ENCODE measurements at regions not wholly inside any gene's neighbourhood (a gene's known extent, or its start where the extent isn't known, plus 50 kb on each side); places are given as distances from the start of the nearest gene placed in this dataset.

DNA sequence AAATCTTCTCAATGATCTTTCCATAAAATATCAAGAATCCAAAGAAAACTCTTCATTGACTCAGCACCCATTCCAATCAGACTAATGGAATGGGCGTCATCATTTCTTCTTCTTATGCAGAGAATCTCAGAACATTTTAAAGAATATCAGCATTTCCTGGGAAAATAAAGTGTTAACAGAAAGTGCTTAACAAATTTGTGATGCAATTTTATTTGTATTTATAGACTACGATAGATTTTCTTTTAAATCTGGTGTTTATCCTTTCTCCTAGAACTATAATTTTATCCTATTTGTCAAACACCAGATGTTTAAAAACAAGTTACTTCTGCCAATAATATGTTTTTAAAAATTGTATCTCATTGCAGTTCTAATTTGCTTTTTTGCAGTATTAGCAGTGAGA lies 330.7 kb downstream of the COL12A1 start:
- no peak for DNase-seq

DNA sequence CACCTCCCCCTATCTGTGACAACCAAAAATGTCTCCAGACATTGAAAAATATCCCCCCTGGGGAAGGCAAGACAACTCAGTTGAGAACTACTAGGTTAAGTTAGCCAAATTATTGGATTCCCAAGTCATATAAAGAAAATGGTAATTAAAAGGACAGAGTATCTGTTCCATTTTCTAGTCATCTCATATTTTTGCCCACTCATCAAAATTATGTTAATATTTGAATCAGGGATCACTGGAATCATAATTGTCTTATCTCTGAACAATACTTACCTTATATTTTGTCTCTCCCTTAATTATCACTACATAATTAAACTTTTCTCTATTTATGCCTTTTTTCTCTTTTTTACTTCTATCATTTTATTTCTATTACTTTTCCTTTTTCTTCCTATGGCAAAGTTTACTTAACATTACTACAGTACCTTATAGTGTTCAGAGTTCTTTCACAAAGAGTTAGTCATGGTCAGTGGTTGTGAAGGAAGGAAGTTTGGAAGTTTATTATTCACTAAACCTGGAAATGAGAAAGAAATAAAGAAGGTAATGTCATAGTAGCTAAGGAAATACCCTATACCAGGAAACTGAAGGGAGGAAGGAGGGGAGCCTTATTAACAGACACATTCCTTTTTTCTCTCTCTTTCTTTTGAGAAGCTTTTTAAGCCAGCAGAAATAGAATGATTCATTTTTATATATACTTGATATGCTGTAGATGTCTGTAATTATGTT lies 332.9 kb downstream of the COL12A1 start:
- no peak for DNase-seq

DNA sequence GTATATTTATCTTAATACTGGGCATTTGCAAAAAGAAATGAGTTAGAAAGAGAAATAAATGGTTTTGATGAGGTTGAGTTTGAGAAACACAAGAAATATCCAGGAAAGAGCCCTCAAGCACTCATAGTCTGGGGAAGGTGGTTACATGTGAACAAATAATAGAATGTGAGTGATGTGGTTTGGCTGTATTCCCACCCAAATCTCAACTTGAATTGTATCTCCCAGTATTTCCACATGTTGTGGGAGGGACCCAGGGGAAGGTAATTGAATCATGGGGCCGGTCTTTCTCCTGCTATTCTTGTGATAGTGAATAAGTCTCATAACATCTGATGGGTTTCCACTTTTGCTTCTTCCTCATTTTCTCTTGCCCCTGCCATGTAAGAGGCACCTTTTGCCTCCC lies 334.1 kb downstream of the COL12A1 start:
- no peak for DNase-seq

DNA sequence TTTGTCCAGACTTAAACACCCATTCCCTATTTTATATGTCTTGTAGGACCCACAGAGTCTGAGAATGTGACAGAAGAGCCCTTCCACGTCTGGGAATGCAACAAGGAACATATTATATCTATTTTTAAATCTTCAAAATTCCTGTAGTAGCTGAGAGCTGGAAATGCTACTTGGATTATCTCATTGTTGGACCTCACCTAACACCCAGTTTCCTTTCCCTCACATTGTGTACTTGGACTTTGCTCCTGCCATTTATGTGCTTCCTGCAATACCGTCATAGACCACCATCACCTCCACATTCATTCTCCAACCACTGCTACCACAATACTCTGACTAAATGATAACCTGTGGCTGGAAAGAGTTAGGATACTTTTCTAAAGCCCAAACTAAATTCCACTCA lies 335.4 kb downstream of the COL12A1 start:
- DNase-seq, result no peak

DNA sequence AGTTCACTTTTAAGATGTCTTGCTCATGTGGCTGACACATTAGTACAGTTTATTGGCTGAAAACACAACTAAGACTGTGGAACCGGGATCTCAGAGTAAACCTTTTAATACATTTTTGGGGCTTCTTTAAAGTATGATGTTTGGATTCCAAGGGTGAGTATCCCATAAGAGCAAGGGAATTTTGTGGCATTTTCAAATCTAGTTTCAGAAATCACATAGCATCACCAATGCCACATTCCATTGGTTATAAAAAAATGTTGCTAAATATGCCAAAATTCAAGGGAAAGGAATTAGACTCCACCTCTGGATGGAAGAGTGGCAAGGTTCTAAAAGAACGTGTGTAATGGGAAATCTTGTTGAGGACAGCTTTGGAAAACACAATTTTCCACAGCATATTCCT lies 338.6 kb downstream of the COL12A1 start:
- DNase-seq, result no peak

DNA sequence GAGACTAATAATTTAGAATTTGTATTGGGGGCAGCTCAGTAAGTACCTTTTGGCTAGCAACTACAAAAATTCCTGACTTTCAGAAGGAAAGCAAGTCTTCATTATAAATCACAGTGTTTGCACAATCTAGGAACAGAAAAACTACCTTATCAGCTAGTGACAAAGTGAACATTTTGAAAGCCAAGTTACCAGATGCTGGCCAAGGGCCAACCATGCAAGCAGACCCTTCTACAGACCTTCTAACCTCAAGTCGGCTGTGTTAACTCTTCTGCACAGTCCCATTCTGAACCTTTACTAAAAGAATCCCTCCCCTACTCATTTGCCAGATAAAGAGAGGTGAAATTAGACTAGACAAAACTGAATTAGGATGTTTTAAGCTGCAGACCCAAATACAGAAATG lies 341.9 kb downstream of the COL12A1 start:
- no peak for DNase-seq

DNA sequence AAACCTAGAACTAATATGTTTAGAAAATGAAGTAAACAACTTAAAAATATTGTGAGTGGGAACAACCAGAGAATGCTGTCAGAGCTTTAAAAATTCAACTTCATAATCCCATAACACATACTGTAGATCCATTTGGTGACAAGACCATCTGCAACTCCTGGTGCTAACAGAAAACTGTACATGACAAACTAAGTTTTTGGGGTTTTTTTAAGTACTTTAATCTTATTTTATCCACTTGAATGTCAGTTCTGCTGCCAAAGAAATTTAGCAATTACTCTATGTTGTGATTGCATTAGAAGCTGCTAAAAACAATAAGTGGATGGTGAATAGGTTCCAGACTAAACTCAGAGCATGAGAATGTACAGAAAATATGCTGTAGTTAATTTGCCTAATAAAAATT lies 345.4 kb downstream of the COL12A1 start:
- no peak for DNase-seq

DNA sequence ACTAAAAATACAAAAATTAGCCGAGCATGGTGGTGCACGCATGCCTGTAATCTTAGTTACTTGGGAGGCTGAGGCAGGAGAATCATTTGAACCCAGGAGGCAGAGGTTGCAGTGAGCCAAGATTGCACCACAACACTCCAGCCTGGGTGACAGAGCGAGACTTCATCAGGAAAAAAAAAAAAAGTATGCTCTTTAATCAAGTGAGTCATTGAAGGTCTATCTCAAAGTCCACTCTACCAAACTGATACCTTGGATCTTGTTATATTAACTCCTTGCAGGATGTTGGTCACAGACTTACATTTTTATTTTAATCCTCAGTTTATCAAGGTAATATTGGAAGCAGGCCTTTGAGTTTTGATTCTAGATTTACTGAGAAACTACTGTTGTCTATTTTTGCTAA lies 348.7 kb downstream of the COL12A1 start:
- DNase-seq, result no peak

DNA sequence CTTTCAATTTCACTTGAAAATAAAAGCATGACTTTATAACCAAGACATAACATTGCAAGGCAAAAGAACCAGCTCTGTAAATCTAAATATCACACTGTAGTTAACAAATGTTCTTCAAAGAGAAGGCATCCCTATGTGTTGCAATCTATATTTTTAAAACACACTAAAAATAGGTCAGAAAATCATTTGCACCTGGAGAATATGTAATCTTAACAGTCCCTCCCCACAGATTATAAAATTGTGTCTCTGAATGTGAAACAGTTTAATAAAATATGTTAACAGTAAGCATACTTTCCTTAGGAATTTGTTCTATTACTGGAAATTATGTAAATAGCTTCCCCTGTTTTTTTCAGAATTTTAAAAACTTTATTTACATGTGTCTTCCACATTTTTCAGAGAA lies 351.9 kb downstream of the COL12A1 start:
- DNase-seq, result no peak

DNA sequence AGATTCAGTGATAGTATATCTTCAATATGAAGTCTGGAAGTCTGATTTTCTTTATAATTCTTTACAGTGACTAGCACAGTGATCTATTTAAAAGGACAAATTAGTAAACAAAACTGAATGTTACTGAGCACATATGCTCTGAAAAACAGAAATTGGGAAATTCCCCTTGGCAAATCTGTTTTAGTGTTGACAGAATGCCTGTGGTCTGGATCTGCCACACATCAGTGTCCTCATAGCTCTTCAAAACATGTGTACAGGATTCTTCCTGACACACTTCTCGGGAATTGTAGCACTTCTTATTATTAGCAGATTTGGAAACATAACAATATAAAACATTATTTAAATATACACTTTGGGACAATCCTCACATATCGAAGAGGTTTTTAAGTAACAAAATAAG lies 354.3 kb downstream of the COL12A1 start:
- no peak for DNase-seq

DNA sequence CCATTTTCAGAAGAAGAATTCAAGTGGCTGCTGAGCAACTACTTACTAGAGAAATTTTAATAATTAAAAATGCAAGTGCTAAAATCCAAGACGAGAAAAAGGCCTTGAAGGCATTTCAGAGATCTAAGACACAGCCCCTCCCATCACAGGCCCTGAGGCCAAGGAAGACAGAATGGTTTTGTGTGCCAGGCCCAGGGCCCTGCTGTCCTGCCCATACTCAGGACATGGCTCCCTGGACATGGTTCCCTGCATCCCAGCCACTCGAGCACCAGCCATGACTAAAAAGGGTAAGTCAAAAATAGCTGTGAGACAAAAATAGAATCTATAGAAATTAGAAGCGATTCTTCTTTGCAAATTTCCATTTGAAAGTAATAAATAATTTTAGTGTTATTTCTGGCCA lies 364.9 kb downstream of the COL12A1 start:
- DNase-seq, result no peak

DNA sequence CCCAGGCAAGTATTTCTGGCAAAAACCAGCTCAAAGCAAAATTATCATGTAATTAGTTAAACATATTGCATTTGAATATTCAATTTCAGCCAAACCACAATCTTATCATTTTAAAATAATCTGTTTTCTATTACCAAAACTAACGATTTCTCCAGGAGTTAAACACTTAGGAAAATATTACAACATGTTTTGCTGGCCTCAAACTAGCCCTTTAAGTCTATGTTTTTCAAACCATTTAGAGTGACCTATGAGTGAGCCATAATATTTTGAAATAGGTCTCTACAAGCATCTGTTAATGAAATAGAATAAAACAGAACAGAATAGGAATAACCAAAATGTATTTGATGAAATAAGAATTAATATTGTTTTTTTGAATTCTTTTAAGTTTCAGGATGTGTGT lies 370.9 kb downstream of the COL12A1 start:
- DNase-seq, result no peak

DNA sequence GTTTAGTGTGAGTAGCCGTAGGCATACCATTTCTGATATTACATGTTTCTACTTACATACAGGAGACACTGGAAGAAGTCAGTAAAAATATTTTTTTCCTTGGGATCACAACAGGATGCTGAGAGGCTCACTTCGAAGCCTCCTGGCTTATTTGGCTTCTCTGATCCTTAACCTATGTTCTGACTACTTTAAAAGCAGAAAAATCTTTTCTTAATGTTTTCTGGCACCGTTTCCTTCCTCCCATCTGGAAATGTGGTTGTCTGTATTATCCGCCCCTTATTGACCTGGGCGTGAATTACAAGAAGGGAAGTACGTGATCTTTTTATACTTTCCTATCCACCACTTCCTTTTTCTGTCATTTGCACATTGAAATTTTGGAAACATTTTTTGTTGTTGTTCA lies 379.6 kb downstream of the COL12A1 start:
- DNase-seq, result no peak

DNA sequence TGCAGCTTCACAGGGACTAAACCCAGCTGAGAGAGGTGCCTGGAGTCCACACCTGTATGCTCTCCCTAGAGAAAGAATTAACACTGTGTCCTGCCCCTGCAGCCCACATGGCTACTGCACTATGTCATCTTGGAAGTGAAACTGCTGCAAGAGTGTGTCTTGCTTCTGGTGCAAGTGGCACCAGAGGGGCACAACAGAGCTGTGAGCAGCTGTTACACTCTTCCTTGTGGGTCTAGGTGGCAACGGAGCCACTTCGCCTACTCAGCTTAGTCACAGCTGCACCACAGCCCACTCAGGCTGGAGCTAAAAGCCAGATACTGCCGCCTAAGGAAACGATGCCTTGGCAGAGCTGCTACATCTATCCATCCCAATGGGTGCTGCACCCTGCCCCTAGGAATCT lies 391.4 kb downstream of the COL12A1 start:
- DNase-seq, result no peak

DNA sequence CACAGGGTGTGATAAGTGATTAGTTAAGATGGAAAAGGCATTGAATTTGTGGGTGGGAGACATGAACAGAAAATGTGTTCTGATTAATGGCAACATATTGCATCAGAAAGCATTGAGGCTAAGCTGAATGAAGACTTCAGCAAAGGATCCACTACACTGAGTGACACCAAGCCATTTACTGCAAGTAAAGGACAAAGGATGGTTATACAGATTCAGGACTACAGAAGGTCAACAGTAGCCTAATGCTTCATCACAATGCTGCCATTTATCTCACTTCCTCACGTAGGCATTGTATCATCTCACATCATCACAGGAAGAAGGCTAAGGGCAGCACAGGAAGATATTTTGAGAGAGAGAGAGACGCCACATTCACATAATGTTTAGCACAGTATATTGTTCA lies 398.2 kb downstream of the COL12A1 start:
- DNase-seq, result no peak

DNA sequence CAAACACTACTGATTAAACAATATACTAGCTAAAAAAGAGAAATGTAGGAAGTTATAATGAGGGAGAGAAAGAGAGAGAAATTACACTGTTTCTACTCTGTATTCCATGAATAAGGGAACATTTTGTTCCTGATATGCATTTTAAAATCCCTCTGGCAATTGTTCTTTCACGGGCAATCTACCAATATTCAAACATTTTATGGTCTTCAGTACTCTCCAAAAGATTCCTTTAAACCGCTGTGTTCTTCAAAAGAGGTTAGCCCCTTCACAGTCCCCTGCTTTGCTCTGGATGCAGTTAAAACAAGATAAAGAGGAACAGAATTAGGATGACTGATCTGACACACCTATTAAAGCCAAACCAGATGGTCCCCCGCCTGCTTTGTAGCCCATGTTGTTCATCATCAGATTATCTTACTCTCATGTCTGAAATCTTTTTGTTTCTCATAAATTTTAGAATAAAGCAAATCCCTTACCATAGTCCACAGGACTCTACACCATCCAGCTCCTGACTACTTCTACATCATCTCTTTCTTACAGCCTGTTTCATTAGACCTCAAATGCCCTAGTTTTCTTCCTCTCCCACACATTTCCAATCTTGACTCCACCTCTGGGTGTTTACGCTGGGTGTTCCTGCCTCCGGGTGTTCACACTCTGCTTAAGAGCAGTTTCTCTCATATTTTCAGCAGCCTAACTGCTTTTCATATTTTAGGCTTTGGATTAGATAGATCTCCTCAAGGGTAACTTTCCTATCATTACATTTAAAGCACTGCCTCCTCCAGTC lies 399.7 kb downstream of the COL12A1 start:
- no peak for DNase-seq

DNA sequence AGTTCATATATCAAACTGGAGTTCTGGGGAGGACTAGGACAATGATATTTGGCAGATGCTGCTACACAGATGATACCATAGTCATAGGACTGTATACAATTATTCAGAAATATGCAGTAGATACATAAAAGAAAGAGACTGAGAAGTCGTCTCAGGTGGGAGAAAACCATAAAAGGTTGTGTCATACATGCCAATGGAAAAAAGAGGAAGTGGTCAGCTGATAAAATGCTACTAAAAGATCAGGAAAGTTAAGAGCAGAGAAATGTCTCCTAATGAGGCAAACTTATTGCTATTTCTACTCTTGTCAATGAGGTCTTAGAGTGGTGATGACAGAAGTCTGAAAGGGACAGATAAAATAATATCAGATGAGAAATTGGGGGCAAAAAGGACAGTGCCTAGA lies 407.6 kb downstream of the COL12A1 start:
- DNase-seq, result no peak

DNA sequence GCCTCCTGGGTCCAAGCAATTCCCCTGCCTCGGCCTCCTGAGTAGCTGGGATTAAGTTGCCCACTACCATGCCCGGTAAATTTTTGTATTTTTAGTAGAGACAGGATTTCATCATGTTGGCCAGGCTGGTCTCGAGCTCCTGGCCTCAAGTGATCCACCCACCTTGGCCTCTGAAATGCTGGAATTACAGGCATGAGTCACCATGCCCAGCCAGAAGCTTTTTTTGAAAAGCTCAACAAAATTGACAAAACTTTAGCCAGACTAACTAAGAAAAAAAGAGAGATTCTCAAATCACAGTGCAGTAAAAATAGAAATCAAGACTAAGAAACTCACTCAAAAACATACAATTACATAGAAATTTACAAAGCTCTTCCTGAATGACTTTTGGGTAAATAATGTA lies 420.6 kb downstream of the COL12A1 start:
- DNase-seq, result no peak

DNA sequence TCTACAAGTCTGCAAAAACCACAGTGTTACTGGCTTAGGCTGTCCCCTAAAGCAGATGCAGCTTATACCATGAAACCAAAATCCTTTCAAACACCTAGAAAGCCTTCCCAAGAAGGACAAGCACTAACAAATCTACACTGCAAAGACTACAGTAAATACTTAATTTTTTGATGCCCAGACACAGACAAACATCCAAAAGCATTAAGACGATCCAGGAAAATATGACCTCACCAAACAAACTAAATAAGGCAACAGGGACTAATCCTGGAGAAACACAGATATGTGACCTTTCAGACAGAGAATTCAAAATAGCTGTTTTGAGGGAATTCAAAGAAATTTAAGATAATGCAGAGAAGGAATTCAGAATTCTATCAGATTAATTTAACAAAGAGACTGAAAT lies 423.5 kb downstream of the COL12A1 start:
- DNase-seq, result no peak

DNA sequence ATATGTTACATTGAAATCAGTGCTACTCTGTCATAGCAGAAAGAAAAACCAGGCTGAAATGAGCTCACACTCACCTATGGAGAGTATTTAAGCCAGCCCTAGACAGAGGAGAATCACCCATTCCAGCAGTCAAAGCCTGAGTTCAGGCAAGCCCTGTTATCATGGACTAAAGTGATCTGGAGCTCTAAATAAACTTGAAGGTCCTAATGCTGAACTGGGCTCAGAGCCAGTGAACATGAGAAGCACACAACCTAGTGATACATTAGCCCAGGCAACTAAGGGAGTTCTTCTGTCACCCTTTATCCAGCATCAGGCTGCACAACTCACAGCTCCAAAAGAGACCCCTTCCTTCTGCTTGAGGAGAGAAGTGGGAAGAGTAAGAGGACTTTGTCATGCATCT lies 425.0 kb downstream of the COL12A1 start:
- DNase-seq, result no peak

DNA sequence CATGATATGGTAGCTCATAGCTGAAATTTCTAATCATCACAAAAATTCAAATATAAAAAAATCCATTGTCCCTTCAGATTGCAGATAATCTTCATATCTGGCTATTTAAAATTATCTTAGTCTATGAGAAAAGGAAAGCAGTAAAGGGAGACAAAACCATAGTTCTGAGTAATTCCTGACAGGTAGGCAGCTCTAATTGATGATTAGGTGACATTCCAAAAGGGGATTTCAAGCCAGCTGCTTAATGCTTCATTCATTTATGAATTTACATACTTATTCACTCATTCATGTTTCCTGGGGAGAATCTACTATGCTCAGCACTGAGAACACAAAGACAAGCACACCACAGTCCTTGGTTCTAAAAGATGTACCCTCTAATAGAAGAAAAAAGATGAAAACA lies 437.1 kb downstream of the COL12A1 start:
- DNase-seq, result no peak

DNA sequence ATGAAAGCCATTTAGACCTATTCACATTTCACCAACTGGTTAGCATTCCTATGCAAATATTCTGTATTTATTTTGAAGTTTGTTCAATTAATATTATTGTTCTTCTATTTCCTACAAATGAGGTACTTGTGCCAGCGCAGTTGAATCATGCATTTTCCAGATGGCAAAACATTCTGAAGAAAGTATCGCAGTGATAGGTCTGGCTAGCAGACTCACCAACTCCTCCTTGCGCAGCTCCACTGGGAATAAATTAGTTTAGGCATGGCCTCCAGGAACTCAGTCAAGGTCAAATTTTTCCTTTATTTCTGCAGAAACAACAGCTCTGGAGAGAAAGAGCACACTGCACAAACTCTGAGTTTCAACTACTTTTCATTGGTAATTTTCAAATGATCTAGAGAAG lies 437.7 kb downstream of the COL12A1 start:
- DNase-seq, result no peak

DNA sequence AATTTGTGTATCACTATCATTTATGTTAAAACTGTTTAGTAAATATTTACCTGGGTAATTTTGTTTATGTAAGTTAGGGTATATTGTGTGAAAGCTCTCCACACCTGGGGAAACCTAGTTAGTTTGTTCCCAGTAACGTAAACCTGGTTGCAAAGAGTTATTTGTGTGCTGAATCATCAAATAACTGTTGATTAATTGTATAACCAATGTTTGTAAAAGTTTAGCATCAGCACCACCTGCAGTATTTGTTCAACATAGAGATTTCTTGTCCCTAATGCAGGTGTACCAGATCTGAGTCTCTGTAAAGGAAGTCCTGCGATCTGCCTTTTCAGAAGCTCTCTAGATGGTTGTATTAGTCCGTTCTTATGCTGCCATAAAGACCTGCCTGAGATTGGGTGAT lies 440.4 kb downstream of the COL12A1 start:
- DNase-seq, result no peak

DNA sequence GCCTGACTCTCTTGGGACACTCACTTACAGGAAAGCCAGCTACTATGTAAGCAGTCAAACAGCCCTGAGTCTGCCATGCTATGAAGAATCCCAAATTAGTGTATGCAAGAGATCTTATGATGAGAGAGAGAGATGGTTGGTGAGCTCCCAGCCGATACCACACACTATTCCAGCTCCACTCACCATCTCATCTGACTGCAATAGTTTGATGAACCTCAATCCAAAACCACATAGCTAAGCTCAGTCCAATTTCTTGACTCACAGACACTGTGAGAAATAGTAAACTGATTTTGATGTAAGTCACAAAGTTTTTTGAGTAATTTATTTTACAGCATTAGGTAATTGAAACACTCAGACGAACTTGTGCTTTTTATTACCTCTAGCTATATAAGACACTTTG lies 441.4 kb downstream of the COL12A1 start:
- DNase-seq, result no peak

DNA sequence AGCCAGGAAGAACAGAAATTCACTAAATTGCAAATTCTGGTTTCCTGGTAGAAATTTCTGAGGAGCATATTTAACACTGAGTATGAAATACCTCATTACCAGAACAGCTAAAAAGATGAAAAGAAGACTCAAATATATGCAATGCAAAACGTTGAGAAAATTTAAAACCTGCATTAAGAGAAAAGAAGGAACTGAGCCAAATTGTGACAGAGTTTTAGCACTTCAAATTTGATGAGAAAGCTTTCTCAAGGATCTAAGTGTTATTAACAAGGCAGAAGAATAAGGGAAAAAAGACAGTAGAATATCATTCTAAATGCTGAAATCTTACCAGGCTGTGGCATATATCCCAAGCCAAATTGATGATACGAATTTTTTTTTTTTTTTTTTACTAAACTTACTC lies 443.0 kb downstream of the COL12A1 start:
- DNase-seq, result no peak

Data from NCI-H510A (cell line).